ENCODE measurements at regions not wholly inside any gene's neighbourhood (a gene's known extent, or its start where the extent isn't known, plus 50 kb on each side); places are given as distances from the start of the nearest gene placed in this dataset.

DNA sequence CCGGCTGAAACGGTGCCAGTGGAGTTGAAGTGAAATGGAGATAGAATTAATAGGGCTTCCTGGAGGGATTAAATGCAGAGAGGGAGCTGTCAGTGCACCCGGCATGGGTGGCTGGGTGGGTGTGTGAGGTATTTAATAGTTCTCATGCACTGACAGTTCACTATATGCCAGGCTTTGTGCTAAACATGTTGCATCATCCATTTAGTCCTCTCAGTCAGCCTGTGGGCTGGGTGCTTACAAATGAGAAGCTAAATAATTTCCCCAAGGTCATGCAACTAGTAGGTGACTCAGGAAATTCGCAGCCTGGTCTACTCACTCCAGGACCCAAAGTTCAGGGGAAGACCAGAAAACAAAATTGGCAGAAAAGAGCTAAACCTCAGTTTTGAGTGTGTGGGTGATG is 63.5 kb upstream of the SPATA13 start:
- DNase-seq (ENCODE audit: low spot score): no peak
- H3K4me3 ChIP-seq (ENCODE audit: low read depth in 1 of 3, low read length in 3 of 3): no peak overlapping the region
- TF ChIP-seq NR2F2 (IDR thresholded peaks at IDR 0.05) (no peak), TAF1 (conservative IDR thresholded peaks at IDR 0.05) (no peak), FOXA1 (IDR thresholded peaks at IDR 0.05) (peak; percentile 68), GABPA (IDR thresholded peaks at IDR 0.05 in 1 of 2, conservative IDR thresholded peaks at IDR 0.05 in 1 of 2) (no peak), JUND (IDR thresholded peaks at IDR 0.05) (peak in 1 of 2 donors; percentile 72), SP1 (IDR thresholded peaks at IDR 0.05) (no peak), HNF4A (conservative IDR thresholded peaks at IDR 0.05) (peak in 1 of 2 donors; percentile 77), EGR1 (IDR thresholded peaks at IDR 0.05; ENCODE audit: low read depth in 2 of 2) (no peak), RAD21 (IDR thresholded peaks at IDR 0.05) (peak in 1 of 2 donors; percentile 43), FOXA2 (IDR thresholded peaks at IDR 0.05) (no peak), MAX (IDR thresholded peaks at IDR 0.05) (peak; percentile 57), RXRA (IDR thresholded peaks at IDR 0.05) (peak in 1 of 2 donors; percentile 85), YY1 (IDR thresholded peaks at IDR 0.05) (peak; percentile 48), HNF4G (IDR thresholded peaks at IDR 0.05) (no peak), REST (IDR thresholded peaks at IDR 0.05) (peak; percentile 45)
- TF ChIP-seq, protein P1, sequence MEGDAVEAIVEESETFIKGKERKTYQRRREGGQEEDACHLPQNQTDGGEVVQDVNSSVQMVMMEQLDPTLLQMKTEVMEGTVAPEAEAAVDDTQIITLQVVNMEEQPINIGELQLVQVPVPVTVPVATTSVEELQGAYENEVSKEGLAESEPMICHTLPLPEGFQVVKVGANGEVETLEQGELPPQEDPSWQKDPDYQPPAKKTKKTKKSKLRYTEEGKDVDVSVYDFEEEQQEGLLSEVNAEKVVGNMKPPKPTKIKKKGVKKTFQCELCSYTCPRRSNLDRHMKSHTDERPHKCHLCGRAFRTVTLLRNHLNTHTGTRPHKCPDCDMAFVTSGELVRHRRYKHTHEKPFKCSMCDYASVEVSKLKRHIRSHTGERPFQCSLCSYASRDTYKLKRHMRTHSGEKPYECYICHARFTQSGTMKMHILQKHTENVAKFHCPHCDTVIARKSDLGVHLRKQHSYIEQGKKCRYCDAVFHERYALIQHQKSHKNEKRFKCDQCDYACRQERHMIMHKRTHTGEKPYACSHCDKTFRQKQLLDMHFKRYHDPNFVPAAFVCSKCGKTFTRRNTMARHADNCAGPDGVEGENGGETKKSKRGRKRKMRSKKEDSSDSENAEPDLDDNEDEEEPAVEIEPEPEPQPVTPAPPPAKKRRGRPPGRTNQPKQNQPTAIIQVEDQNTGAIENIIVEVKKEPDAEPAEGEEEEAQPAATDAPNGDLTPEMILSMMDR (IDR thresholded peaks at IDR 0.05; ENCODE audit: low read depth, low read length, missing input control): no peak
- TF ChIP-seq, protein P2, sequence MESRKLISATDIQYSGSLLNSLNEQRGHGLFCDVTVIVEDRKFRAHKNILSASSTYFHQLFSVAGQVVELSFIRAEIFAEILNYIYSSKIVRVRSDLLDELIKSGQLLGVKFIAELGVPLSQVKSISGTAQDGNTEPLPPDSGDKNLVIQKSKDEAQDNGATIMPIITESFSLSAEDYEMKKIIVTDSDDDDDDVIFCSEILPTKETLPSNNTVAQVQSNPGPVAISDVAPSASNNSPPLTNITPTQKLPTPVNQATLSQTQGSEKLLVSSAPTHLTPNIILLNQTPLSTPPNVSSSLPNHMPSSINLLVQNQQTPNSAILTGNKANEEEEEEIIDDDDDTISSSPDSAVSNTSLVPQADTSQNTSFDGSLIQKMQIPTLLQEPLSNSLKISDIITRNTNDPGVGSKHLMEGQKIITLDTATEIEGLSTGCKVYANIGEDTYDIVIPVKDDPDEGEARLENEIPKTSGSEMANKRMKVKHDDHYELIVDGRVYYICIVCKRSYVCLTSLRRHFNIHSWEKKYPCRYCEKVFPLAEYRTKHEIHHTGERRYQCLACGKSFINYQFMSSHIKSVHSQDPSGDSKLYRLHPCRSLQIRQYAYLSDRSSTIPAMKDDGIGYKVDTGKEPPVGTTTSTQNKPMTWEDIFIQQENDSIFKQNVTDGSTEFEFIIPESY (IDR thresholded peaks at IDR 0.05): peak; percentile 40
- TF ChIP-seq, protein P3, sequence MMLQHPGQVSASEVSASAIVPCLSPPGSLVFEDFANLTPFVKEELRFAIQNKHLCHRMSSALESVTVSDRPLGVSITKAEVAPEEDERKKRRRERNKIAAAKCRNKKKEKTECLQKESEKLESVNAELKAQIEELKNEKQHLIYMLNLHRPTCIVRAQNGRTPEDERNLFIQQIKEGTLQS (IDR thresholded peaks at IDR 0.05): peak; percentile 35
- WGBS: 54% methylated on average over 4 of the region's 4 CpGs
- no peaks in the 10 kb centered on the region for H3K36me3 ChIP-seq (ENCODE audit: control insufficient read depth in 4 of 4, insufficient read depth in 3 of 4, low read depth in 1 of 4, low read length in 3 of 4)
- H3K27ac ChIP-seq (ENCODE audit: low read depth in 1 of 2, low read length in 2 of 2): peak overlapping the region in 1 of 2 donors; percentile 33
- H3K9ac ChIP-seq (ENCODE audit: low read depth in 1 of 2, low read length in 2 of 2): no peak overlapping the region
- no peaks in the 10 kb centered on the region for H3K9me3 ChIP-seq (ENCODE audit: control insufficient read depth in 4 of 4, low read length in 3 of 4)
- H3K27me3 ChIP-seq (ENCODE audit: control insufficient read depth in 4 of 4, insufficient read depth in 4 of 4, low read length in 3 of 4): no peaks in the 10 kb centered on the region
- H3K4me1 ChIP-seq (ENCODE audit: control insufficient read depth in 4 of 4, insufficient read depth in 4 of 4, low read length in 3 of 4): peaks cover 0 to 4% (median 0%) of the 10 kb centered on the region in 4 donors
